CD14-positive monocyte (primary cell): ENCODE measurements at regions not wholly inside any gene's neighbourhood (a gene's known extent, or its start where the extent isn't known, plus 50 kb on each side); places are given as distances from the start of the nearest gene placed in this dataset.

ENCODE experiments used
- DNase-seq, 3 donors: peaks; one replicate each; pipeline ENCODE4 v3.0.0-alpha.2; 2011 to 2022
- H2AFZ ChIP-seq: 2 replicates; pipeline ENCODE4 v1.6.0; 2012; ENCODE audit warnings: mild to moderate bottlenecking, low read depth, low read length, inconsistent platforms; ENCODE audit not compliant: insufficient read depth, poor library complexity, severe bottlenecking
- H3K27ac ChIP-seq, 2 donors: 1 replicate in 1 of 2; 2 replicates in 1 of 2; pipeline ENCODE4 v1.5.1; 2012 to 2013; ENCODE audit warnings: low read length in 2 of 2, control low read depth in 1 of 2, inconsistent platforms in 1 of 2, low read depth in 1 of 2, mild to moderate bottlenecking in 1 of 2
- H3K27me3 ChIP-seq, 2 donors: one replicate each; pipeline versions ENCODE4 v1.6.0 to v1.6.1; 2011 to 2013; ENCODE audit warnings: low read length in 2 of 2; ENCODE audit not compliant: control insufficient read depth in 2 of 2, insufficient read depth in 2 of 2
- H3K36me3 ChIP-seq, 2 donors: replicated peaks in 1 of 2; 1 replicate in 1 of 2; 2 replicates in 1 of 2; pipeline versions ENCODE4 v1.5.1 to v1.6.1; 2012 to 2013; ENCODE audit warnings: low read length in 2 of 2, control low read depth in 1 of 2, inconsistent platforms in 1 of 2, mild to moderate bottlenecking in 1 of 2; ENCODE audit not compliant: insufficient read depth in 2 of 2, control insufficient read depth in 1 of 2
- H3K4me1 ChIP-seq, 2 donors: 1 replicate in 1 of 2; 2 replicates in 1 of 2; pipeline versions ENCODE4 v1.5.1 to v1.6.1; 2012 to 2013; ENCODE audit warnings: low read length in 2 of 2, control low read depth in 1 of 2, inconsistent platforms in 1 of 2, mild to moderate bottlenecking in 1 of 2, moderate library complexity in 1 of 2; ENCODE audit not compliant: insufficient read depth in 2 of 2, control insufficient read depth in 1 of 2
- H3K4me2 ChIP-seq: replicated peaks from 2 replicates; pipeline ENCODE3; 2012; ENCODE audit warnings: low read length, moderate library complexity, mild to moderate bottlenecking; ENCODE audit not compliant: poor library complexity, severe bottlenecking; ENCODE audit errors: extremely low read depth
- H3K4me3 ChIP-seq, 3 experiments: fragments of 200-600 bp in 1 of 3; sonication (generic) in 1 of 3; replicated peaks in 1 of 3; 1 replicate in 2 of 3; 2 replicates in 1 of 3; pipeline ENCODE4 v1.5.1; 2011 to 2013; ENCODE audit warnings: low read length in 3 of 3, mild to moderate bottlenecking in 3 of 3, control low read depth in 2 of 3, low read depth in 2 of 3, inconsistent platforms in 1 of 3, moderate library complexity in 1 of 3
- H3K79me2 ChIP-seq: 2 replicates; pipeline ENCODE4 v1.6.0; 2012; ENCODE audit warnings: mild to moderate bottlenecking, control low read depth, inconsistent platforms, low read length, moderate library complexity; ENCODE audit not compliant: insufficient read depth
- H3K9ac ChIP-seq: 2 replicates; pipeline ENCODE4 v1.6.0; 2017; ENCODE audit warnings: low read length, mild to moderate bottlenecking; ENCODE audit not compliant: insufficient read depth, poor library complexity, severe bottlenecking
- H3K9me3 ChIP-seq, 2 donors: replicated peaks in 1 of 2; 1 replicate in 1 of 2; 2 replicates in 1 of 2; pipeline versions ENCODE4 v1.5.1 to v1.6.1; 2012 to 2013; ENCODE audit warnings: low read length in 2 of 2, control low read depth in 1 of 2; ENCODE audit not compliant: control insufficient read depth in 1 of 2, insufficient read depth in 1 of 2
- H4K20me1 ChIP-seq: 2 replicates; pipeline ENCODE4 v1.6.0; 2012; ENCODE audit warnings: mild to moderate bottlenecking, low read length, control low read depth, moderate library complexity; ENCODE audit not compliant: insufficient read depth
- H3K27ac Mint-ChIP-seq, 7 donors: one replicate each; pipeline ENCODE4 v1.8.0; 2020; ENCODE audit warnings: mild to moderate bottlenecking in 7 of 7, mixed read lengths in 7 of 7, moderate library complexity in 6 of 7, inconsistent platforms in 2 of 7
- H3K27me3 Mint-ChIP-seq, 3 donors: one replicate each; pipeline ENCODE4 v1.8.0; 2021 to 2022; ENCODE audit warnings: low read depth in 3 of 3, mild to moderate bottlenecking in 3 of 3, mixed read lengths in 3 of 3, moderate library complexity in 3 of 3, inconsistent platforms in 1 of 3
- H3K36me3 Mint-ChIP-seq, 2 donors: one replicate each; pipeline ENCODE4 v1.8.0; 2020; ENCODE audit warnings: mixed read lengths in 2 of 2, inconsistent platforms in 1 of 2, mild to moderate bottlenecking in 1 of 2
- H3K4me1 Mint-ChIP-seq: one replicate; pipeline ENCODE4 v1.8.0; 2020; ENCODE audit warnings: mild to moderate bottlenecking, mixed read lengths
- H3K4me3 Mint-ChIP-seq, 2 donors: one replicate each; pipeline ENCODE4 v1.8.0; 2020; ENCODE audit warnings: mild to moderate bottlenecking in 2 of 2, mixed read lengths in 2 of 2, moderate library complexity in 1 of 2
- H3K9me3 Mint-ChIP-seq, 7 donors: one replicate each; pipeline ENCODE4 v1.8.0; 2020 to 2022; ENCODE audit warnings: mixed read lengths in 7 of 7, mild to moderate bottlenecking in 6 of 7, moderate library complexity in 6 of 7, inconsistent platforms in 2 of 7
- CTCF ChIP-seq: fragments of 200-600 bp; IDR thresholded peaks from one replicate; pipeline ENCODE4 v1.8.0; 2022; ENCODE audit warnings: antibody characterized with exemption, mild to moderate bottlenecking
- WGBS: methylation state at CpG from one replicate; pipeline ENCODE4 v1.1.5; 2013; ENCODE audit warnings: missing lambda C conversion rate; ENCODE audit not compliant: insufficient coverage; 5-methylcytosine and 5-hydroxymethylcytosine counted together
- intact Hi-C, 2 donors: fragments of 100-400 bp; cut with micrococcal nuclease; formaldehyde crosslinking; loops; one replicate each; pipeline versions ENCODE4 v1.15.0 to v1.15.1; 2023

GRCh38 chr7:136140469-136140868 lies 163.3 kb upstream of the MTPN start:
- intact Hi-C loops = no loop called here
- no peaks in the 10 kb centered on the region for H3K4me1 ChIP-seq
- Mint-ChIP-seq H3K27me3 (peaks cover 0 to 3% (median 0%) of the 10 kb centered on the region in 3 donors), H3K4me1 (no peaks in the 10 kb centered on the region), H3K36me3 (no peaks in the 10 kb centered on the region), H3K27ac (no peak overlapping the region), H3K4me3 (no peak overlapping the region), H3K9me3 (peaks cover 0 to 3% (median 0%) of the 10 kb centered on the region in 7 donors)
- no peaks in the 10 kb centered on the region for H3K9me3 ChIP-seq
- TF ChIP-seq CTCF = no peak
- no peak for DNase-seq
- no peaks in the 10 kb centered on the region for H3K27me3 ChIP-seq
- H3K4me3 ChIP-seq = no peak overlapping the region
- no peak overlapping the region for H2AFZ ChIP-seq
- no peak overlapping the region for H3K27ac ChIP-seq
- no peaks in the 10 kb centered on the region for H4K20me1 ChIP-seq
- H3K9ac ChIP-seq = no peak overlapping the region
- no CpG with 5 or more reads among the region's 3 CpGs for WGBS
- no peaks in the 10 kb centered on the region for H3K36me3 ChIP-seq
- H3K4me2 ChIP-seq = no peak overlapping the region
- H3K79me2 ChIP-seq = no peaks in the 10 kb centered on the region

GRCh38 chr7:136139417-136139816 lies 162.3 kb upstream of the MTPN start:
- H3K36me3 Mint-ChIP-seq = no peaks in the 10 kb centered on the region
- H3K4me1 Mint-ChIP-seq = no peaks in the 10 kb centered on the region
- Histone ChIP-seq H3K79me2 (no peaks in the 10 kb centered on the region), H3K27me3 (no peaks in the 10 kb centered on the region), H3K9me3 (no peaks in the 10 kb centered on the region), H3K27ac (no peak overlapping the region), H3K4me2 (no peak overlapping the region), H3K4me1 (no peaks in the 10 kb centered on the region), H3K4me3 (no peak overlapping the region), H3K36me3 (no peaks in the 10 kb centered on the region), H3K9ac (no peak overlapping the region), H4K20me1 (no peaks in the 10 kb centered on the region), H2AFZ (no peak overlapping the region)
- no peak overlapping the region for H3K4me3 Mint-ChIP-seq
- H3K9me3 Mint-ChIP-seq = peaks cover 0 to 4% (median 0%) of the 10 kb centered on the region in 7 donors
- no peak for TF ChIP-seq CTCF
- peaks cover 0 to 3% (median 0%) of the 10 kb centered on the region in 3 donors for H3K27me3 Mint-ChIP-seq
- no peak for DNase-seq
- H3K27ac Mint-ChIP-seq = no peak overlapping the region
- intact Hi-C loops = no loop called here
- WGBS = 87% methylated on average over 3 of the region's 6 CpGs
